ENCODE measurements at regions not wholly inside any gene's neighbourhood (a gene's known extent, or its start where the extent isn't known, plus 50 kb on each side); places are given as distances from the start of the nearest gene placed in this dataset.

DNA sequence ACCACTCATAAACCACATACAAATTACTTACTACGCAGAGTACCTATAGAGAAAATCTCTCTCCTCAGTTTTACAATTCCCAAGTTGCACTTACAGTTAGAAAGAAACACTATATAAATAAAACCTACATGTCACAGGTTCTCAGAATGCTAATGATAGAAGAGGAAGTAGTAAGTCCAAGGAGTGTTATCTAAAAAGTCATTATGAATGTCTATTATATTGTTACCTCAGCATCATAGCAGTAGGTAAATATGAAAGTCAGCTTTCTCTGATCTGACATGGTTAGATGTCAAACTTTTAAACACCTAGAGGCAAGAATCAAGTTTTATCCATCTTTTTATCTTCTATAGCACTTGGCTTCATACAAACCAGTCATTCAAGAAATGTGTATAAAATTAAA is 163.2 kb upstream of the FAM241A start:
- Histone ChIP-seq H3K4me3 (no peak overlapping the region), H3K36me3 (no peaks in the 10 kb centered on the region), H3K27me3 (peaks cover 0 to 43% (median 14%) of the 10 kb centered on the region in 7 donors), H3K27ac (no peak overlapping the region), H3K9me3 (peaks cover 0 to 1% (median 0%) of the 10 kb centered on the region in 11 donors), H3K4me1 (peaks cover 0 to 5% (median 0%) of the 10 kb centered on the region in 9 donors)
- DNase-seq, result no peak
- WGBS, 2 donors, result 93 to 100% methylated on average over 1 of the region's 1 CpG
- ATAC-seq, result no peak
- TF ChIP-seq, protein P1, sequence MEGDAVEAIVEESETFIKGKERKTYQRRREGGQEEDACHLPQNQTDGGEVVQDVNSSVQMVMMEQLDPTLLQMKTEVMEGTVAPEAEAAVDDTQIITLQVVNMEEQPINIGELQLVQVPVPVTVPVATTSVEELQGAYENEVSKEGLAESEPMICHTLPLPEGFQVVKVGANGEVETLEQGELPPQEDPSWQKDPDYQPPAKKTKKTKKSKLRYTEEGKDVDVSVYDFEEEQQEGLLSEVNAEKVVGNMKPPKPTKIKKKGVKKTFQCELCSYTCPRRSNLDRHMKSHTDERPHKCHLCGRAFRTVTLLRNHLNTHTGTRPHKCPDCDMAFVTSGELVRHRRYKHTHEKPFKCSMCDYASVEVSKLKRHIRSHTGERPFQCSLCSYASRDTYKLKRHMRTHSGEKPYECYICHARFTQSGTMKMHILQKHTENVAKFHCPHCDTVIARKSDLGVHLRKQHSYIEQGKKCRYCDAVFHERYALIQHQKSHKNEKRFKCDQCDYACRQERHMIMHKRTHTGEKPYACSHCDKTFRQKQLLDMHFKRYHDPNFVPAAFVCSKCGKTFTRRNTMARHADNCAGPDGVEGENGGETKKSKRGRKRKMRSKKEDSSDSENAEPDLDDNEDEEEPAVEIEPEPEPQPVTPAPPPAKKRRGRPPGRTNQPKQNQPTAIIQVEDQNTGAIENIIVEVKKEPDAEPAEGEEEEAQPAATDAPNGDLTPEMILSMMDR (IDR thresholded peaks at IDR 0.05), result no peak
- intact Hi-C loops (cut with DNase I), result no loop called here

DNA sequence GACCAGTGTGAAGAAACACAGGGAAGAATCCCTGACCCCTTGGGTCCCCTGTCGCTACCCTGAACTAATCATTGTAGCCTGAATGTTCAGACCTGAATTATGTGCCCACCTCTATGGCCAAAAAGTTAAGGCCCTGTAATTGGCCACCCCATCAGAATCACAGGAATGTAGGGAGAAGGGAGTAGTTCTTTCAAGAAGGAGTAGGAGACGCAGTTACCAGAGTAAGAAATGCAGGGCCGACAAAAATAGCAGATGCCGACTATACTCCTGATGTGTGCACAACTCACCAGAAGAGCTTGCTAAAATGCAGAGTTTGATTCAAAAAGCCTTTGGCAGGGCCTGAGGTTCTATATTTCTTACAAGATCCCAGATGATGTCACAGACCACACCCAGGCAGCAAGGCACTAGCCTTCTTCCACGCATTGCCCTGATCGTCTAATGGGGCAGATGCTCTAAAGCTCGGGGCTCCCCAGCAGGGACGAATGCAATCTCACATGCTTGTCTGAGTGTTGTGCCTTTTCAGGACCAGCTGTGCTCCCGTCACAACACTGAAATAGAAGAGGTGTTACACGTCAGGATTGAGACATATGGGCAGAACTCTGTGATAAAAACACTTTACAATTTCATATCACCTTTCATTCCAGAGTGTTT is 161.0 kb upstream of the FAM241A start:
- TF ChIP-seq, protein P1 (IDR thresholded peaks at IDR 0.05), result no peak
- H3K27ac ChIP-seq, result no peak overlapping the region
- no peaks in the 10 kb centered on the region for H3K36me3 ChIP-seq
- peaks cover 0 to 51% (median 14%) of the 10 kb centered on the region in 7 donors for H3K27me3 ChIP-seq
- H3K9me3 ChIP-seq, result no peaks in the 10 kb centered on the region
- 32 to 42% methylated on average over 10 of the region's 10 CpGs for WGBS, 2 donors
- no peak for DNase-seq
- intact Hi-C loops (cut with DNase I), result no loop called here
- no peak for ATAC-seq
- H3K4me3 ChIP-seq, result no peak overlapping the region
- H3K4me1 ChIP-seq, result peaks cover 0 to 5% (median 0%) of the 10 kb centered on the region in 9 donors

DNA sequence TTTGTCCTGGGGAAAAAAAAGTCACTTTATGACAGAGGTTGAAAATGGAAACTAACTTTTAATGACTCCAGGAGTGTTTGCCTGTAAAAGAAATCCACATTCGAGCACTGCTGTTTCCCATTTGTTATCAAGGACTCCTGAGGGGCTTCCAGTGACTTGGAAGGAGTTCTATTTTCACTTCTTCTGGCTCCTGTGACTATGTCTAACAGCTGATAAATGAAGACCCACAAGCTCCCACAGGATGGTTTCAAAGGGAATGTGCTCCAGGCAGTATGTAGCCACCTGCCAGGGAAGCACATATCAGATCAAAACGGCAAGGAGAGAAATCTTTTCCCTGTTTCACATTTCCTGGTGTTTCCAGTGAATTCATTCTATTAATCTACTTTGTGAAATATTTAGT is 159.8 kb upstream of the FAM241A start:
- no peak overlapping the region for H3K4me3 ChIP-seq
- DNase-seq (no peak), ATAC-seq (no peak)
- peaks cover 0 to 5% (median 0%) of the 10 kb centered on the region in 9 donors for H3K4me1 ChIP-seq
- TF ChIP-seq, protein P1 (IDR thresholded peaks at IDR 0.05), result no peak
- H3K9me3 ChIP-seq, result no peaks in the 10 kb centered on the region
- peaks cover 0 to 51% (median 14%) of the 10 kb centered on the region in 7 donors for H3K27me3 ChIP-seq
- no peak overlapping the region for H3K27ac ChIP-seq
- WGBS, 2 donors, result 11 to 22% methylated on average over 2 of the region's 2 CpGs
- H3K36me3 ChIP-seq, result no peaks in the 10 kb centered on the region
- intact Hi-C loops (cut with DNase I), result no loop called here

DNA sequence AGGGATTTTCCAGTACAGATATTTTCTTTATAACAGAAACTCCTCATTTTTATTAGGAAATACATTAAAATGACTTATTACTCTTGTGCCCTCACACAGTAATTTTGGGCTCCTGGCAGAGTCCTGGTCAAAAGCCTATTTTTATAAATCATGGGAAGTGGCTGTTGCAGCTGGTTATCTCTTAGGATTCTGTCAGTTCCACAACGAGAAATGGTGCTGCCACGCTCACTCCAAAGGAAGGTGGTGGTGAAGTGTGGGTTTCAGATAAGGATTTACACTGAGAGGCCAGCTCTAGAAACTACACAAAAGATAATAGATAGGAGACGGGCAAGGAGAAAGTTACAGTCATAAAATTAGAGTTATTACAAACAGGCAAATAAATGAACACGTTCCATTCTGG is 159.2 kb upstream of the FAM241A start:
- no peaks in the 10 kb centered on the region for H3K36me3 ChIP-seq
- no peak for ATAC-seq
- no peak overlapping the region for H3K4me3 ChIP-seq
- WGBS, 2 donors, result 11 to 14% methylated on average over 4 of the region's 4 CpGs
- H3K9me3 ChIP-seq, result no peaks in the 10 kb centered on the region
- peaks cover 0 to 51% (median 14%) of the 10 kb centered on the region in 7 donors for H3K27me3 ChIP-seq
- peaks cover 0 to 5% (median 0%) of the 10 kb centered on the region in 9 donors for H3K4me1 ChIP-seq
- no peak overlapping the region for H3K27ac ChIP-seq
- no peak for DNase-seq
- intact Hi-C loops (cut with DNase I), result no loop called here
- TF ChIP-seq, protein P1 (IDR thresholded peaks at IDR 0.05), result no peak
